ENCODE measurements at regions not wholly inside any gene's neighbourhood (a gene's known extent, or its start where the extent isn't known, plus 50 kb on each side); places are given as distances from the start of the nearest gene placed in this dataset.

DNA sequence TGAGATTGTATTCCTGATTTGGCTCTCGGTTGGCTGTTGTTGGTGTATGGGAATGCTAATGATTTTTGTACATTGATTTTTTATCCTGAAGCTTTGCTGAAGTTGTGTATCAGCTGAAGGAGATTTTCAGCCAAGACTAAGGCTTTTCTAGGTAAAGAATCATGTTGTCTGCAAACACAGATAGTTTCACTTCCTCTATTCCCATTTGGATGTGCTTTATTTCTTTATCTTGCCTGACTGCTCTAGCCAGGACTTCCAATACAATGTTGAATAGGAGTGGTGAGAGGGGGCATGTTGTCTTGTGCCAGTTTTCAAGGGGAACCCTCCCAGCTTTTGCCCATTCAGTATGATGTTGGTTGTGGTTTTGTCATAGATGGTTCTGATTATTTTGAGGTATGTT lies 90.4 kb downstream of the CYP26B1 start:
- no peak overlapping the region for H3K14ac ChIP-seq (ENCODE audit: insufficient read length)
- H3K4ac ChIP-seq (replicated peaks; ENCODE audit: insufficient read length, low read depth, low read length) = no peak overlapping the region
- H4K91ac ChIP-seq (replicated peaks; ENCODE audit: insufficient read length, low read length) = no peak overlapping the region
- H4K20me1 ChIP-seq (replicated peaks in 1 of 2; ENCODE audit: control insufficient read depth in 1 of 2, insufficient read depth in 2 of 2, low read length in 2 of 2) = no peaks in the 10 kb centered on the region
- no peaks in the 10 kb centered on the region for H3K79me1 ChIP-seq (ENCODE audit: low read depth, low read length)
- no peak overlapping the region for H4K5ac ChIP-seq (ENCODE audit: insufficient read length, low read depth, low read length)
- H2BK15ac ChIP-seq (ENCODE audit: low read length) = no peak overlapping the region
- H3K23me2 ChIP-seq (ENCODE audit: low read depth, low read length) = no peaks in the 10 kb centered on the region
- no peak overlapping the region for H3K4me3 ChIP-seq (ENCODE audit: extremely low read depth in 1 of 4, insufficient read depth in 2 of 4, low read depth in 3 of 4, low read length in 4 of 4)
- no peak overlapping the region for H2BK5ac ChIP-seq (ENCODE audit: low read depth, low read length)
- no peak overlapping the region for H3K4me2 ChIP-seq (ENCODE audit: insufficient read depth in 1 of 2, low read depth in 2 of 2, low read length in 2 of 2)
- 100% methylated on average over 1 of the region's 1 CpG; no CpG with 5 or more reads in 1 of the 2 experiments for WGBS, 2 experiments (ENCODE audit: extremely low coverage in 1 of 2, insufficient coverage in 1 of 2, insufficient read length in 1 of 2, insufficient replicate concordance in 2 of 2, low coverage in 1 of 2, low lambda C conversion rate in 2 of 2, missing lambda C conversion rate in 1 of 2)
- no peaks in the 10 kb centered on the region; a peak in 1 of 4 replicates for H3K9me3 ChIP-seq (ENCODE audit: insufficient read depth in 2 of 2, low read depth in 1 of 2, low read length in 1 of 2)
- H3K4me1 ChIP-seq (replicated peaks in 1 of 4; ENCODE audit: control insufficient read depth in 3 of 4, insufficient read depth in 4 of 4, low read length in 3 of 4) = no peaks in the 10 kb centered on the region
- no peak overlapping the region for H2BK120ac ChIP-seq (replicated peaks; ENCODE audit: low read depth, low read length)
- H3K23ac ChIP-seq (ENCODE audit: insufficient read length) = no peak overlapping the region
- no peaks in the 10 kb centered on the region for H3K36me3 ChIP-seq (ENCODE audit: control insufficient read depth in 2 of 4, insufficient read depth in 4 of 4, low read length in 3 of 4)
- DNase-seq (ENCODE audit: low read depth in 1 of 2, low spot score in 2 of 2) = no peak
- no peak overlapping the region for H3K18ac ChIP-seq (ENCODE audit: extremely low read depth, low read length)
- no peak overlapping the region for H3K9ac ChIP-seq (replicated peaks in 1 of 4; ENCODE audit: extremely low read depth in 1 of 4, low read depth in 3 of 4, low read length in 3 of 4)
- H3K27ac ChIP-seq (ENCODE audit: low read depth, low read length) = no peak overlapping the region
- H3K56ac ChIP-seq (replicated peaks; ENCODE audit: insufficient read length, low read depth, low read length) = no peak overlapping the region
- no peaks in the 10 kb centered on the region for H3K79me2 ChIP-seq (ENCODE audit: control insufficient read depth in 1 of 2, insufficient read depth in 2 of 2, low read length in 2 of 2)
- H2AK5ac ChIP-seq (ENCODE audit: low read depth, low read length) = no peak overlapping the region
- no peaks in the 10 kb centered on the region for H3K27me3 ChIP-seq (replicated peaks in 1 of 4; ENCODE audit: control insufficient read depth in 3 of 4, extremely low read depth in 1 of 4, insufficient read depth in 3 of 4, low read length in 3 of 4)
- POLR2A ChIA-PET (ENCODE audit: partially characterized antibody) = no interaction called here
- H2AFZ ChIP-seq (ENCODE audit: low read length) = 0 out of 2 replicates have a peak overlapping the region, but pooled peaks have one; percentile 23
- H2BK12ac ChIP-seq (ENCODE audit: low read depth, low read length) = no peak overlapping the region
- FAIRE-seq = no peak
- H2BK20ac ChIP-seq (ENCODE audit: low read length) = no peak overlapping the region
- CTCF ChIA-PET (ENCODE audit: partially characterized antibody) = interaction anchor here (1.4 kb wide), 1 partner anchor 133 kb away, joined by 4 read pairs; no protein-coding TSS in a partner anchor
- no peak overlapping the region for H4K8ac ChIP-seq (ENCODE audit: extremely low read depth, insufficient read depth, low read length)
- TF ChIP-seq SRF (IDR thresholded peaks at IDR 0.05; ENCODE audit: low read depth, low read length) = no peak
- no peak for TF ChIP-seq SAP30 (IDR thresholded peaks at IDR 0.05; ENCODE audit: insufficient read depth, insufficient replicate concordance, low read length)
- TF ChIP-seq EZH2 (IDR thresholded peaks at IDR 0.05; ENCODE audit: low read depth, low read length, severe bottlenecking) = no peak
- no peak for TF ChIP-seq ATF3 (IDR thresholded peaks at IDR 0.05; ENCODE audit: insufficient read depth, low read depth, low read length)
- TF ChIP-seq BACH1 (IDR thresholded peaks at IDR 0.05; ENCODE audit: low read length) = no peak
- TF ChIP-seq POLR2AphosphoS5 (IDR thresholded peaks at IDR 0.05; ENCODE audit: low read depth, low read length) = no peak
- TF ChIP-seq, protein P1, sequence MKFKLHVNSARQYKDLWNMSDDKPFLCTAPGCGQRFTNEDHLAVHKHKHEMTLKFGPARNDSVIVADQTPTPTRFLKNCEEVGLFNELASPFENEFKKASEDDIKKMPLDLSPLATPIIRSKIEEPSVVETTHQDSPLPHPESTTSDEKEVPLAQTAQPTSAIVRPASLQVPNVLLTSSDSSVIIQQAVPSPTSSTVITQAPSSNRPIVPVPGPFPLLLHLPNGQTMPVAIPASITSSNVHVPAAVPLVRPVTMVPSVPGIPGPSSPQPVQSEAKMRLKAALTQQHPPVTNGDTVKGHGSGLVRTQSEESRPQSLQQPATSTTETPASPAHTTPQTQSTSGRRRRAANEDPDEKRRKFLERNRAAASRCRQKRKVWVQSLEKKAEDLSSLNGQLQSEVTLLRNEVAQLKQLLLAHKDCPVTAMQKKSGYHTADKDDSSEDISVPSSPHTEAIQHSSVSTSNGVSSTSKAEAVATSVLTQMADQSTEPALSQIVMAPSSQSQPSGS (IDR thresholded peaks at IDR 0.05; ENCODE audit: low read length) = no peak
- no peak for TF ChIP-seq RFX5 (IDR thresholded peaks at IDR 0.05; ENCODE audit: borderline replicate concordance, low read depth, low read length)
- TF ChIP-seq TAF7 (optimal IDR thresholded peaks at IDR 0.05; ENCODE audit: borderline replicate concordance, low read depth, low read length) = no peak
- TF ChIP-seq, protein P2, sequence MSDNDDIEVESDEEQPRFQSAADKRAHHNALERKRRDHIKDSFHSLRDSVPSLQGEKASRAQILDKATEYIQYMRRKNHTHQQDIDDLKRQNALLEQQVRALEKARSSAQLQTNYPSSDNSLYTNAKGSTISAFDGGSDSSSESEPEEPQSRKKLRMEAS (IDR thresholded peaks at IDR 0.05) = no peak
- TF ChIP-seq HDAC2 (IDR thresholded peaks at IDR 0.05; ENCODE audit: borderline replicate concordance in 1 of 2, low read depth in 2 of 2, low read length in 2 of 2) = no peak
- TF ChIP-seq ZNF274 (IDR thresholded peaks at IDR 0.05; ENCODE audit: borderline replicate concordance, extremely low read depth, low read length) = no peak
